HuH-7 (cell line): ENCODE measurements at regions not wholly inside any gene's neighbourhood (a gene's known extent, or its start where the extent isn't known, plus 50 kb on each side); places are given as distances from the start of the nearest gene placed in this dataset.
A peak's percentile ranks its signal among the peaks of the same experiment; 100 is the strongest.

Experiments
- DNase-seq: peaks from one replicate; pipeline ENCODE4 v3.0.0; 2011; ENCODE audit warnings: low spot score

- no peak for DNase-seq
Measured at GRCh38 chr15:98387866-98388265, 260.5 kb upstream of the IGF1R start.

- no peak for DNase-seq
Measured at GRCh38 chr15:98390946-98391530, 257.3 kb upstream of the IGF1R start.

- no peak for DNase-seq
Measured at GRCh38 chr15:98391568-98391967, 256.8 kb upstream of the IGF1R start.

GRCh38 chr15:98393471-98393870 lies 254.9 kb upstream of the IGF1R start:
- no peak for DNase-seq

- DNase-seq: no peak
Measured at GRCh38 chr15:98394546-98394945, 253.8 kb upstream of the IGF1R start.

- peak; percentile 73 for DNase-seq
Measured at GRCh38 chr15:98395974-98396610, 252.2 kb upstream of the IGF1R start.

- no peak for DNase-seq
Measured at GRCh38 chr15:98397419-98397818, 250.9 kb upstream of the IGF1R start.

- DNase-seq: no peak
Measured at GRCh38 chr15:98398056-98398455, 250.3 kb upstream of the IGF1R start.

GRCh38 chr15:98398886-98399285 lies 249.5 kb upstream of the IGF1R start:
- DNase-seq: no peak

GRCh38 chr15:98400120-98400519 lies 248.2 kb upstream of the IGF1R start:
- DNase-seq: no peak

GRCh38 chr15:98401029-98401428 lies 247.3 kb upstream of the IGF1R start:
- no peak for DNase-seq

- DNase-seq: no peak
Measured at GRCh38 chr15:98402486-98402885, 245.9 kb upstream of the IGF1R start.

- DNase-seq: no peak
Measured at GRCh38 chr15:98403169-98403568, 245.2 kb upstream of the IGF1R start.

GRCh38 chr15:98403569-98403968 lies 244.8 kb upstream of the IGF1R start:
- DNase-seq: no peak

GRCh38 chr15:98405013-98405412 lies 243.3 kb upstream of the IGF1R start:
- DNase-seq: no peak

GRCh38 chr15:98408231-98408630 lies 240.1 kb upstream of the IGF1R start:
- no peak for DNase-seq

- no peak for DNase-seq
Measured at GRCh38 chr15:98410328-98410727, 238.0 kb upstream of the IGF1R start.

GRCh38 chr15:98412852-98413251 lies 235.5 kb upstream of the IGF1R start:
- DNase-seq: no peak

GRCh38 chr15:98413933-98414546 lies 234.3 kb upstream of the IGF1R start:
- DNase-seq: no peak

- DNase-seq: no peak
Measured at GRCh38 chr15:98416222-98416855, 232.0 kb upstream of the IGF1R start.

GRCh38 chr15:98417346-98417745 lies 231.0 kb upstream of the IGF1R start:
- no peak for DNase-seq

GRCh38 chr15:98418122-98418521 lies 230.2 kb upstream of the IGF1R start:
- DNase-seq: no peak

- DNase-seq: no peak
Measured at GRCh38 chr15:98419173-98419780, 229.1 kb upstream of the IGF1R start.
